22Rv1 (cell line): ENCODE measurements at regions not wholly inside any gene's neighbourhood (a gene's known extent, or its start where the extent isn't known, plus 50 kb on each side); places are given as distances from the start of the nearest gene placed in this dataset.

Source experiments
- H3K27ac ChIP-seq: fragments of 450-650 bp; 2 replicates; pipeline ENCODE4 v1.5.1; 2017
- CTCF ChIP-seq: fragments of 450-650 bp; IDR thresholded peaks from 2 replicates; pipeline ENCODE4 v1.5.1; 2017; ENCODE audit warnings: mild to moderate bottlenecking
- ZFX ChIP-seq: fragments of 450-650 bp; IDR thresholded peaks from 2 replicates; pipeline ENCODE4 v1.6.1; 2017; ENCODE audit warnings: antibody characterized with exemption, borderline replicate concordance

GRCh38 chr12:115620816-115621215 lies 656.7 kb downstream of the MED13L start:
- TF ChIP-seq ZFX (no peak), CTCF (no peak)
- no peak overlapping the region for H3K27ac ChIP-seq

GRCh38 chr12:115619889-115620288 lies 657.6 kb downstream of the MED13L start:
- H3K27ac ChIP-seq = no peak overlapping the region
- TF ChIP-seq CTCF (no peak), ZFX (no peak)

GRCh38 chr12:115619061-115619460 lies 658.4 kb downstream of the MED13L start:
- no peak for TF ChIP-seq ZFX
- H3K27ac ChIP-seq = no peak overlapping the region

- no peak for TF ChIP-seq CTCF
- no peak for TF ChIP-seq ZFX
- no peak overlapping the region for H3K27ac ChIP-seq
Observed at GRCh38 chr12:115618105-115618504, 659.4 kb downstream of the MED13L start.

GRCh38 chr12:115617391-115617790 lies 660.1 kb downstream of the MED13L start:
- TF ChIP-seq ZFX (no peak), CTCF (no peak)
- no peak overlapping the region for H3K27ac ChIP-seq

GRCh38 chr12:115611477-115611876 lies 666.0 kb downstream of the MED13L start:
- no peak overlapping the region for H3K27ac ChIP-seq
- TF ChIP-seq ZFX (no peak), CTCF (no peak)

- TF ChIP-seq ZFX = no peak
- TF ChIP-seq CTCF = no peak
- no peak overlapping the region for H3K27ac ChIP-seq
Observed at GRCh38 chr12:115609347-115609746, 668.1 kb downstream of the MED13L start.

GRCh38 chr12:115606040-115606439 lies 671.5 kb downstream of the MED13L start:
- TF ChIP-seq CTCF (no peak), ZFX (no peak)
- no peak overlapping the region for H3K27ac ChIP-seq
